GM13976 (cell line): ENCODE measurements at regions not wholly inside any gene's neighbourhood (a gene's known extent, or its start where the extent isn't known, plus 50 kb on each side); places are given as distances from the start of the nearest gene placed in this dataset.

Experiments used
- DNase-seq: peaks from one replicate; pipeline ENCODE4 v3.0.0; 2012; ENCODE audit warnings: low spot score
- in situ Hi-C: fragments of 300-500 bp; cut with MboI; formaldehyde crosslinking; loops from one replicate; pipeline ENCODE4 v1.12.0; 2022; ENCODE audit warnings: low sequenced_read_pairs, mixed read lengths, inconsistent platforms; ENCODE audit not compliant: unreplicated experiment
- TF ChIP-seq, protein P1 (sequence below): IDR thresholded peaks from 2 replicates; pipeline ENCODE4 v1.5.1; 2012; ENCODE audit warnings: borderline replicate concordance, mild to moderate bottlenecking; ENCODE audit not compliant: insufficient read depth; ENCODE audit errors: extremely low read depth, missing control alignments, control extremely low read depth

DNA sequence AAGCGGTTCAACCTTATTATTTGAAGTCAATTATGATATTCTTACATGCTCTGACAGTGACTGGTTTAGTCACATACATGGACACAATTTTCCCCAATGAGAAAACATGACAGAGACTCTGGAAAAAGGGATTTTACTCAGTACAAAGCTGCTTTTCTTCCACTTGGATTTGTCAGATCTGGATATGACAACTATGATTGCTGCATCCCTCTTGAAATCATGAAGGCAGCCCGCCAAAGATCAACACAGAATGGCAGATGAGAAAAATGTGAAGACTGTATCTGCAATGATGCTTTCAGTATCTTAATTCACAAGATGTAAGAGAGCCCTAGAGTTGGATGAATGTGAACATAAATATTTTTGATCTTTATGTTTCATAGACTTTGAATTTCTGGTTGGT, 439.6 kb downstream of the CDH8 start:
- no peak for DNase-seq
- in situ Hi-C loops = no loop called here
- TF ChIP-seq, protein P1, sequence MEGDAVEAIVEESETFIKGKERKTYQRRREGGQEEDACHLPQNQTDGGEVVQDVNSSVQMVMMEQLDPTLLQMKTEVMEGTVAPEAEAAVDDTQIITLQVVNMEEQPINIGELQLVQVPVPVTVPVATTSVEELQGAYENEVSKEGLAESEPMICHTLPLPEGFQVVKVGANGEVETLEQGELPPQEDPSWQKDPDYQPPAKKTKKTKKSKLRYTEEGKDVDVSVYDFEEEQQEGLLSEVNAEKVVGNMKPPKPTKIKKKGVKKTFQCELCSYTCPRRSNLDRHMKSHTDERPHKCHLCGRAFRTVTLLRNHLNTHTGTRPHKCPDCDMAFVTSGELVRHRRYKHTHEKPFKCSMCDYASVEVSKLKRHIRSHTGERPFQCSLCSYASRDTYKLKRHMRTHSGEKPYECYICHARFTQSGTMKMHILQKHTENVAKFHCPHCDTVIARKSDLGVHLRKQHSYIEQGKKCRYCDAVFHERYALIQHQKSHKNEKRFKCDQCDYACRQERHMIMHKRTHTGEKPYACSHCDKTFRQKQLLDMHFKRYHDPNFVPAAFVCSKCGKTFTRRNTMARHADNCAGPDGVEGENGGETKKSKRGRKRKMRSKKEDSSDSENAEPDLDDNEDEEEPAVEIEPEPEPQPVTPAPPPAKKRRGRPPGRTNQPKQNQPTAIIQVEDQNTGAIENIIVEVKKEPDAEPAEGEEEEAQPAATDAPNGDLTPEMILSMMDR = no peak

DNA sequence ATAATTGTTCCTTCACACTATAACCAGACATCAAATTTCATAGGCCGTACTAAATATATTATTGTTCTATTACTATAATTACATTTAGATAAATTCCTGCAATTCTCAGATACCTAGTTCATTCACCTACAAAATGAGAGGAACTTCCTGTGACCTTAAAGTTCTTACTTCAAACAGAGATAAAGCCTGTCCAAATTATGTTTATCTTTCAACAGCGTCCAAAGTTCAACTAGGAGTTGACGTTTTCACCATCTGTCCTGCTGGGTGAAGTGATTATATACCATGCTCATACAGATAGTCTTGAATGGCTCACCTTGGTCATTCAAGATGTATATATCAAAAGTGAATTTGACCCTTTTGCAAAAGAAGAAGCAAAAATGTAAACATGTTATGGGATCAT, 440.6 kb downstream of the CDH8 start:
- TF ChIP-seq, protein P1 = no peak
- in situ Hi-C loops = no loop called here
- no peak for DNase-seq

DNA sequence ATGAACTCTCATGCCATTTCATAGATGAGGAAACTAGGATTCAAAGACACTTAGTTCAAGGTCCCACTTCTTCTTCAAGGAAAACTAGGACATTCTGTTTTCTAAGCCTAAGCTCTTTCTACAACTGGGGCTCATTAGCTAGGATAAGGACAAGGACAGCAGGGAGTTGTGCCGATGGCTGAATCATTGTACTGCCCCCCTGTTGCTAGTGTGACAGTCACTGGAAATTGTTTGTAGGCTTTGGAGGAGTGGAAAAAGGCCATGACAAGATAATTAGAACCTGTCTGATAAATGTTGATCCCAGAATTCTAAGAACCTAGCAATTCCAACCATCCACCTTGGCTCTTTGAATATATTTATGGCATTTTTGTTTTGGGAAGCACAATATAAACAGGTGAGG, 445.7 kb downstream of the CDH8 start:
- DNase-seq = no peak
- in situ Hi-C loops = no loop called here
- TF ChIP-seq, protein P1 = no peak

DNA sequence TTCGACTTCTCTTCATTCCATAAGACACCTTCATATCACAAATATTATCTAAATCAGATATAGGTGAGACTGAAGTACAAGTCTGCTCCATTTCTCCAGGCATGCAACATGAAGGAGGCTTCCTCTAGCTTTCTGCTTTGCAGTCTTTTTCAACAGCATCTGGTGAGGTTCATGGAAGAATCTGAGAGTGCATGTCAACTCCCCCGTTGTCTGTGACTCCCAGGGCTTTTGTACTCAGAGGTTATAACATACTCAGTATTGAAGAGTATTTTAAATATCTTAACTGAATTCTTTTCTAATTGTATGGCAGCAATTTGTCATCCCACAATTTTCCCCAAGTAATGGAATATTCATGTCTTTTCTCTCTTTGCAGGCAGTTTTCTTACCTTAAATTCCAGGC, 448.7 kb downstream of the CDH8 start:
- DNase-seq = no peak
- in situ Hi-C loops = no loop called here
- TF ChIP-seq, protein P1 = no peak

DNA sequence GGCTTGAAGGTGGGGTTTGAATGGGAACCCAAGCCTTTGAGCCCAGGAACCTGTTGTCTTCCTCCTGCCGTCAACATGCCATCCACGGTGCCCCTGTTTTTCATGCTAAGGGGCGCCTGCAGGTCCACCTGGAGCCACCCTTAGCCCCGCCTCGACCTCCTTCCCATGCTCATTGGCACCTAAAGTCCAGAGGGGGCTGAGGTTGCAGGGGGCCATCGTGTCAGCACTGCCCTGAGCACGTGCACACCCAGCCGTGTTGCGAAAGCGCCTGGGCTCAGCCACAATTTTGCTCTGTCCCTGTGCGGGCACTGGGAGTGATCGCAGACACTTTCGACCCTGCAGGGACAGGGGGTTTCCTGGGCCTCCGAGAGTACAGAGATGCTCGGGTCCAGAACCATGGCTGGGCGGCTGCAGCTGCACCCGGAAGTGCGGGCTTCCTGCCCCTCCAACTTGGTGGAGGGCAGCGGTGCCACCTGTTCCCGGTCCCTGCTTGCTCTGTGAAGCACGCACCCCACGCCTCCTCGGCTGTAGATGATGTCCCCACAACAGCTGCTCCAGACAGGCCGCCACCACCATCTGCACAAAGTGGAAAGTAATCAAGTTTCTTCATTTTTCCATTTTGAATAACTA, 454.7 kb downstream of the CDH8 start:
- DNase-seq = no peak
- TF ChIP-seq, protein P1 = no peak
- in situ Hi-C loops = no loop called here

DNA sequence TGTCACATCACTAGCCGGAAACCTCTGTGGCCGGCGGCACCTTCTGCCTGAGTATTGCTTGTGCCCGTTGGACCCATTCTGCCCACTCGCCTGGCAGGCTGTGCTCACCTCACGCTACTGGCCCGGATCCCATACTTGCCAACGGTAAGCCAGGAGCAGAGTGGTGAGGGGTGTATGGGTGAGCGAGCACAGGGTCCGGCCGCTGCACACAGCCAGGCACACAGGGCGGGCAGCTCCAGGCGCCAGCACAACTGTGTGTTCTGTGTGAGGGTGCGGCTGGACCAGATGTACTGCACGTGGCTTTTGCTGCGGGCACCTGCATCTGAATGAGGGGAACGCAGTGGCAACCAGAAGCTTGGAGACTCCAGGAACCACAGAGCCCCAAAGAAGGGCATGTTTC, 455.7 kb downstream of the CDH8 start:
- in situ Hi-C loops = no loop called here
- TF ChIP-seq, protein P1 = no peak
- no peak for DNase-seq
